Stomach (tissue), 8 donors: ENCODE measurements at regions not wholly inside any gene's neighbourhood (a gene's known extent, or its start where the extent isn't known, plus 50 kb on each side); places are given as distances from the start of the nearest gene placed in this dataset.

Source experiments
- DNase-seq, 2 donors: peaks; one replicate each; pipeline versions ENCODE4 v3.0.0 to v3.0.0-alpha.2; 2013 to 2019
- H3K27ac ChIP-seq, 5 donors: fragments of 200-600 bp in 4 of 5; sonication (generic) in 4 of 5; one replicate each; pipeline ENCODE4 v1.5.1; 2013 to 2019; ENCODE audit warnings: mild to moderate bottlenecking in 1 of 5, moderate library complexity in 1 of 5
- H3K27me3 ChIP-seq, 3 donors: fragments of 200-600 bp; sonication (generic); one replicate each; pipeline ENCODE4 v1.5.1; 2017 to 2019; ENCODE audit warnings: mixed run types in 1 of 3
- H3K36me3 ChIP-seq, 4 donors: fragments of 200-600 bp; sonication (generic); 1 replicate in 3 of 4; 2 replicates in 1 of 4; pipeline ENCODE4 v1.5.1; 2016 to 2019
- H3K4me1 ChIP-seq, 4 donors: fragments of 200-600 bp; sonication (generic); one replicate each; pipeline ENCODE4 v1.5.1; 2016 to 2019
- H3K4me3 ChIP-seq, 4 donors: fragments of 200-600 bp; sonication (generic) in 3 of 4; one replicate each; pipeline ENCODE4 v1.5.1; 2016 to 2019; ENCODE audit warnings: mild to moderate bottlenecking in 1 of 4
- H3K9me3 ChIP-seq, 4 donors: fragments of 200-600 bp; sonication (generic); one replicate each; pipeline ENCODE4 v1.5.1; 2016 to 2019
- CTCF ChIP-seq, 7 experiments: fragments of 450-650 bp in 4 of 7; fragments of 200-600 bp in 3 of 7; sonication (generic) in 3 of 7; IDR thresholded peaks; one replicate each; pipeline ENCODE4 v1.5.1; 2016 to 2019; ENCODE audit warnings: antibody characterized with exemption in 7 of 7, control low read depth in 2 of 7, mild to moderate bottlenecking in 1 of 7
- EP300 ChIP-seq: sonication (generic); formaldehyde crosslinking; IDR thresholded peaks from one replicate; pipeline ENCODE4 v1.6.1; 2017; ENCODE audit warnings: antibody characterized with exemption
- POLR2A ChIP-seq, 4 donors: fragments of 450-650 bp; IDR thresholded peaks; one replicate each; pipeline ENCODE4 v1.6.1; 2016; ENCODE audit warnings: antibody characterized with exemption in 4 of 4, control low read depth in 2 of 4, mild to moderate bottlenecking in 1 of 4, moderate library complexity in 1 of 4
- POLR2AphosphoS5 ChIP-seq, 3 donors: sonication (generic); formaldehyde crosslinking; IDR thresholded peaks; one replicate each; pipeline ENCODE4 v1.6.1; 2016; ENCODE audit warnings: antibody characterized with exemption in 3 of 3
- WGBS, 5 donors: extraction: QIAGEN DNeasy Blood & Tissue Kit in 3 of 5; methylation state at CpG; one replicate each; pipeline versions ENCODE4 v1.1.5 to v1.1.7; 2013 to 2018; 5-methylcytosine and 5-hydroxymethylcytosine counted together
- intact Hi-C: fragments of 100-400 bp; cut with DNase I; formaldehyde crosslinking; loops from one replicate; pipeline ENCODE4 v1.15.1; 2023; ENCODE audit warnings: low total_unique reads
- donor health status: healthy with polysubstance abuse.
- donor health status: Bipolar disorder and iron deficiency.
- donor health status: healthy.

- TF ChIP-seq CTCF (IDR thresholded peaks at IDR 0.05) (no peak), EP300 (no peak), POLR2AphosphoS5 (IDR thresholded peaks at IDR 0.05) (no peak), POLR2A (IDR thresholded peaks at IDR 0.05) (no peak)
- H3K36me3 ChIP-seq, result no peaks in the 10 kb centered on the region
- H3K27ac ChIP-seq, result no peak overlapping the region
- H3K4me1 ChIP-seq, result peaks cover 6 to 31% (median 18%) of the 10 kb centered on the region in 4 donors
- H3K4me3 ChIP-seq, result no peak overlapping the region
- H3K9me3 ChIP-seq, result no peaks in the 10 kb centered on the region
- H3K27me3 ChIP-seq, result no peaks in the 10 kb centered on the region
- intact Hi-C loops, result no loop called here
- DNase-seq, result no peak
- WGBS, 5 donors, result 61 to 74% (median 67%) methylated on average over 4 of the region's 4 CpGs
Measured at GRCh38 chr3:64358176-64358575, 132.9 kb upstream of the PRICKLE2 start.

- Histone ChIP-seq H3K4me1 (peaks cover 7 to 38% (median 20%) of the 10 kb centered on the region in 4 donors), H3K36me3 (no peaks in the 10 kb centered on the region), H3K27me3 (no peaks in the 10 kb centered on the region), H3K4me3 (no peak overlapping the region), H3K9me3 (no peaks in the 10 kb centered on the region), H3K27ac (no peak overlapping the region)
- intact Hi-C loops, result no loop called here
- DNase-seq, result no peak
- no peak for TF ChIP-seq POLR2A (IDR thresholded peaks at IDR 0.05)
- TF ChIP-seq EP300, result no peak
- no peak for TF ChIP-seq POLR2AphosphoS5 (IDR thresholded peaks at IDR 0.05)
- no peak for TF ChIP-seq CTCF (IDR thresholded peaks at IDR 0.05)
Measured at GRCh38 chr3:64357481-64357880, 132.2 kb upstream of the PRICKLE2 start.

GRCh38 chr3:64355401-64355807, 130.1 kb upstream of the PRICKLE2 start:
- peak in 1 of 2 donors; percentile 83 for DNase-seq
- no peak overlapping the region for H3K4me3 ChIP-seq
- H3K36me3 ChIP-seq, result no peaks in the 10 kb centered on the region
- H3K4me1 ChIP-seq, result peaks cover 16 to 58% (median 37%) of the 10 kb centered on the region in 4 donors
- H3K9me3 ChIP-seq, result no peaks in the 10 kb centered on the region
- WGBS, 5 donors, result 18 to 45% (median 33%) methylated on average over 3 of the region's 3 CpGs
- peak overlapping the region in 4 of 5 donors; percentile 41 to 75 (median 74) for H3K27ac ChIP-seq
- no peaks in the 10 kb centered on the region for H3K27me3 ChIP-seq
- TF ChIP-seq POLR2A (IDR thresholded peaks at IDR 0.05), result no peak
- no peak for TF ChIP-seq CTCF (IDR thresholded peaks at IDR 0.05)
- no peak for TF ChIP-seq EP300
- no peak for TF ChIP-seq POLR2AphosphoS5 (IDR thresholded peaks at IDR 0.05)
- intact Hi-C loops, result no loop called here

- WGBS, 5 donors, result 64 to 78% (median 71%) methylated on average over 5 of the region's 5 CpGs
- no peaks in the 10 kb centered on the region for H3K27me3 ChIP-seq
- no peaks in the 10 kb centered on the region for H3K9me3 ChIP-seq
- H3K27ac ChIP-seq, result peak overlapping the region in 4 of 5 donors; percentile 41 to 75 (median 74)
- no peaks in the 10 kb centered on the region for H3K36me3 ChIP-seq
- DNase-seq, result peak in 1 of 2 donors; percentile 28
- TF ChIP-seq CTCF (IDR thresholded peaks at IDR 0.05), result no peak
- TF ChIP-seq POLR2A (IDR thresholded peaks at IDR 0.05), result no peak
- no peak for TF ChIP-seq EP300
- TF ChIP-seq POLR2AphosphoS5 (IDR thresholded peaks at IDR 0.05), result no peak
- intact Hi-C loops, result no loop called here
- peaks cover 16 to 60% (median 39%) of the 10 kb centered on the region in 4 donors for H3K4me1 ChIP-seq
- H3K4me3 ChIP-seq, result no peak overlapping the region
Measured at GRCh38 chr3:64354956-64355355, 129.7 kb upstream of the PRICKLE2 start.
